ENCODE measurements at regions not wholly inside any gene's neighbourhood (a gene's known extent, or its start where the extent isn't known, plus 50 kb on each side); places are given as distances from the start of the nearest gene placed in this dataset.
"Not testable (repeated sequence)": the region's sequence is repeated elsewhere in the genome, so short reads cannot be mapped to it uniquely, and the experiment has no call there.

DNA sequence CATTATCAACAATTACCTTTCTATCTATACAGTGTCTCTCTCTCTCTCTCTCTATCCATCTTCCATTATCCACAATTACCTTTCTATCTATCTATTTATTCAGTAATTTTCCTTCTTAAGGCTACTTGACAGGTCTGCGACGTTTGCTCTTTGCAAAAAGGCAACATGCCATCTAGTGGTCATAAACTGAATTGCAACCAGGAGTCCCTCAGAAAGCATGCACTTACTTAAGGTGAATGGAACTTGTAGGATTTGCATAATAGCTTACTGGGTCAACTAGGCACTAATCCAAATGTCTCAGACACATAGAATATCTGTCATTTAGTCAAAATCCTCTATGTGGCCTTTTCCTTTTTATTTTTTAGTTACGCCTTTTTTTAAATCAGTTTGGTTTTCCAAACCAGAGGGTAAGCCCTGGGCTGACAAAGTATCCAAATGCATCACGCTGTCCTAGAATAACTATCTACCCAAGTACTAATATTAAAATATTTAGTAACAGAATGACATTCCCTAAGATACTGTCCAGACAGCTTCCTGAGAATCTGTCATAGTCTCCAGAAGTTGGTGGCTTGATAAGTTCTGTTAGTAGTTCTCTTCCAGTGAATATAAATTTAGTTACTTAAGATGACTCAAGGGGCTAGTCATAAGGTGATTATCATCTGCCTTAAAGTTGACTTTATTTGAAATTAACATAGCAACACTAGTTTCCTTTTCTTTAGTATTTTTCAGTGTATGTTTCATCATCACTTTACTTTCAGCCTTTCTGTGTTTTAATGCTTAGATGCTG is 208.3 kb downstream of the PPP1R3A start:
- DNase-seq (ENCODE audit: low read depth) = no peak

DNA sequence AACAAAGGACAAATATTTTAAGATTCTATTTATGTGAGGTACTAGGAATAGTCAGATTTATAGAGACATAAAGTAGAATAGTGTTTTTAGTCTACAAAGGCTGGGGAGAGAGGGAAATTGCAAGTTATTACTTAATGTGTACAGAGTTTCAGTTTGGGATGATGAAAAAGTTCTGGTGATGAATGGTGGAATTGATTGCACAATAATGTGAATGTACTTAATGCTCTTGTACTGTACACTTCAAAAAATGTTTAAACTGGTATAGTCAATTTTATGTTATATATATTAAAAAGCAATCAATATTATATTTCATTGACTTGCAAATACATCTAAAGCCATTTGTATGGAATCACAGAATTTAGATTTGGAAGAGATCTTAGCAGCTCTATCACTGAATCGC is 213.4 kb downstream of the PPP1R3A start:
- no peak for DNase-seq (ENCODE audit: low read depth)

DNA sequence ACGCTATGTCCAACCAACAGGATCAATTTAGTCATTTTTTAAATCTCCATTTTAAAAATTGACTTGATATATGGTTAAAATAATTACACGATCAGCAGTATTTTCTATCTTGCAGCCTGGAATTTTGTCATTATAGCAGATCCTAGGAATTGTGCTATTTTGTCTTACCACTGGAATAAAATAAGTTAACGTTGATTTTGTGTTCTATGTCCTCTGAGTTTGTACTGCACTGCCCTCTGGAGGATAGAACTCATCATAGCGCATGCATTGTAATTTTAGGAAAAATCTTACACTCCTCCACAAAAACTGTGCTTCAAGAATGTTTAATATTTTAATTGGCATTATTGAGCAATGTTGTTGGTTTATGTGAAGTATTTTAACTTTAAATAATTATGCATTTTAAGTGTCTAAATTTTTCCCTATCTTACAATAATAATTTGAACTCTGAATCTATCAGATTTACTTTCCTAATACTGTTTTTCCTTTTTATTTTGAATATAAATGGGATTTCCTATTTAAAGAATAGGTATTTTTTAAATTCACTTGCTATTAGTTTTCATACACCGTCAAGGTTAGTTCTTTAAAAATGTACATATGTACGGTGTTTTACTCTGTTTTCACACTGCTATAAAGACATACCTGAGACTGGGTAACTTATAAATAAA is 220.1 kb downstream of the PPP1R3A start:
- DNase-seq (ENCODE audit: low read depth) = no peak

DNA sequence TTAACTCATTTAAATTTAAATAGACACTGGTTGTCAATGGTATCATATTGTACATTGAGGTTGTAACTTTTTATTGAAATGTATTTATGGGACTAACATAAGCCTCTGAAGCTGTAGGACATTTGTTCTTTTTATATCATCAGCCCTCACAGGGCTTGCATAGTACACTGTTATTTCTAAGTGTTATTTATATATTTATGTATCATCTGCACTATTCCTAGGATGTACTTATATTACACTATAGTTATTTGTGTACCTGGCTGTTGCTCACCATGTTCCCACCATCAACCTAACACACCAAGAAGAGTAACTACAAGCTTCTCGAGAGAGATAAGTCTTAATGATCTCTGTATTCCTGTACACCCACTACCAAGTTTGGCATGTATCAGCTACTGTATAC is 224.7 kb downstream of the PPP1R3A start:
- DNase-seq (ENCODE audit: low read depth) = no peak

DNA sequence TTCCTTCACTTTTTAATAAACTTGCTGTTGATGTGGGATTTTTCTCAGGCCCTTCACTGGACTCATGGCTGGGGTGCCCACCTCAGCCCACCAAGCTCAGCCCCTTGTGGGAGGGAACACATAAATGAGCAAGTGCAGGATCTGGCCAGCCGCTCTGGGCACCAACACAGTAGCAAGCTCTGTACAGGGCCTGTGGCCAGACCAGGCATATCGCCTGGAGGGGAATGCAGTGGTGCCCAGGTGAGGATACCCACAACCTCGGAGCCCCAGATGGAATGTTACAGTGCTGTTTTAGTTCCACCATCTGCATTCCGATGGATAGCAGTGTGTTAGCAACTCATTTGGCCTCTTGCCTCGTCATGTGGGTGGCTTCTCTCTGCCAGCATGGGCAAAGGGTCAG is 234.6 kb downstream of the PPP1R3A start:
- DNase-seq (ENCODE audit: low read depth) = no peak

DNA sequence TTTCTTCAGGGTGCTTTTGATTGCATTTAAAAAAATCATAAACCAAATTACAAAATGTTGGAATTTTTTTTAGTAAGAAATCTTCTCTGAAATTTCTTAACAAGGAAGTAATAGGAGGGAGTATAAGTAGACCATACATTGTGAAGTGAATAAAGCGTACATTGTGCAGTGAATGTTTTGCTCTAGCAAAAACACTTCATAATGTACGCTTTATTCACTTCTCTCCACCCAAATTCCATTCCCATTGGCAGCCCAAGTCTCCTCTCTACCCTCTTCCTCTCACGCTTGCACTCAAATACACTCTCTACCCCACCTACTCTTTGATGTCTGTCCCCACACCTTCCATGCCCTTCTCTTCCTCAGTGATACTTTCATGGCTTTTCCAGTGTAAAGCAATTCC is 241.0 kb downstream of the PPP1R3A start:
- DNase-seq (ENCODE audit: low read depth) = no peak

DNA sequence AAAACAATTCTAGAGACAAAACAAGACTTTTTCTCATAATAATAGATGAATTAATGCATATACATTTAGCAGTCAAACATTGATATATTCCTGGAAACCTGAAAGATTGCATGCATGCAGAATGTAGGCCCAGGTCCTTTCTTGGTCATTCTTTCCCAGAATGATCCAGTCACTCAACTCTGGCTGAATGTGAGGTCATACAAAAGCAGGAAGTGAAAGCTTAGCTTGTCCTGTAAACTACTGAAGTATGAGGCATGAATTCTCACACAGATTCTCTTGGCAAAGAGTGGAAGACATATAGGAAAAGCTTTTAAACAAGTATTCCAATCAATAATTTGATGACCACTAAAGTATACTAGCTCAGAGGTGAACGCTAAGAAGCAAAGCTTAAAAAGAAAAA is 253.9 kb downstream of the PPP1R3A start:
- no peak for DNase-seq (ENCODE audit: low read depth)

DNA sequence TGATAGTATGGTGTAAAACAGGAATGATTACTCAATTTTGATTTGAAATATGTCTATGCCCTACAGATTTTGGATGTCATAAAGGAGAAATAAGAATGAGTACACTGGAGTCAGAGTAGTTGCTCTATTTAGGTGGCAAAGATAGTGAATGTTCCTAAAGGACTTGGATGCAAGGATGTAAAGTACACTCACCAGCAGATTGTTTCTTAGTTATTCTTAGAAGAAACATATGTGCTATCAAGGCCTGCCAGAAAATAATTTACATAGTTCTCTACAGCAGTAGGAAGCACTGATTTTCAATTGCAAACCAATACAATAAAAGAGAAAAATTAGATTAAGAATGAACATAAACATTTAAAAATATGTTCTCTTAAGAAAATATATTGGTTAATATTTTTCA is 259.4 kb downstream of the PPP1R3A start:
- no peak for DNase-seq (ENCODE audit: low read depth)

DNA sequence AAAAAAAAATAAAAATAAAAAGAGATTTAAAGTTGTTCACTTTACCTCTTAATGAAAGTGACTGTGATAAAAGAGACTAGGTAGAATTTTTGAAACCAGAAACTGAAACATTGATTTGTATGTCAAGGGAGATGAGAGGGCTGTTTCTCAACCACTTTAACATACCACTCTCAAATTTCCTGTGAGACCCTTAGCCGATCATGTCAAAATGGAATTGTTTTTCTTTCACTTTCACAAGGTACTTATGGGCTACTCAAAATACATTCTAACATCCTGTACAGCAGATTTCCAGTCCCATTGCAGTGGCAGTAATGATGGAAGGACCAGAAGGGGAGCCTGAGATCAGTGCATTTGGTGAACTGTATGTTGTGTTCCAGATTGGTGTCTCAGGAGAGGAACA is 261.2 kb downstream of the PPP1R3A start:
- no peak for DNase-seq (ENCODE audit: low read depth)

DNA sequence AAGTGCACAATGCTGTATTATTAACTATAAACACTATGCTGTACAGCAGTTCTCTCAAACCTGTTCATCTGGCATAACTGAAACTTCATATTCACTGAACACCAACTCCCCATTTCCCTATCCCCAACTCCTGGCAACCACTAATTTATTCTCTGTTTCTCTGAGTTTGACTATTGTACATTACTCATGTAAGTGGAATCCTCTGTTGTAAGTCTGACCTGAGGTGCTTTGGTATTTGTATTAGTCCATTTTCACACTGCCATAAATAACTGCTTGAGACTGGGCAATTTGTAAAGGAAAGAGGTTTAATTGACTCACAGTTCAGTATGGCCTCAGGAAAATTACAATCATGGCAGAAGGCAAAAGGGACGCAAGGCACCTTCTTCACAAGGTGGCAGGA is 266.3 kb downstream of the PPP1R3A start:
- no peak for DNase-seq (ENCODE audit: low read depth)

DNA sequence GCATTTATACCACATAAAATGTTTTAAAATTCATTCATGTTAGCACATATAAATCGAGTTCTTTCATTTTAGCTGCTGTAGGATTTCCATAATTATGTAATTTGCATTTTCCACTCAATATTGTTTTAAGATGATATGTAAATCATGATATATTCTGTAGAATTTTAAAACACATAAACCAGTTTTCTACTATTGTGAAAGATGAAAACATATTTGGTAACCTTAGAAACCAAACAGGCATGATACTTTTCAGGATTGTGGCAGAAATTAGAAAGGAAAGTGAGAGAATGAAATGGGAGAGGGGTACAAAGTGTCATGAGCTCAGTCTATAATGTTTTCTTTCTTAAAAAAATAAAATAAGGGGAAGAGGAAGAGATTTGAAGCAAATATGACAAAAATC is 269.3 kb downstream of the PPP1R3A start:
- DNase-seq (ENCODE audit: low read depth) = no peak

DNA sequence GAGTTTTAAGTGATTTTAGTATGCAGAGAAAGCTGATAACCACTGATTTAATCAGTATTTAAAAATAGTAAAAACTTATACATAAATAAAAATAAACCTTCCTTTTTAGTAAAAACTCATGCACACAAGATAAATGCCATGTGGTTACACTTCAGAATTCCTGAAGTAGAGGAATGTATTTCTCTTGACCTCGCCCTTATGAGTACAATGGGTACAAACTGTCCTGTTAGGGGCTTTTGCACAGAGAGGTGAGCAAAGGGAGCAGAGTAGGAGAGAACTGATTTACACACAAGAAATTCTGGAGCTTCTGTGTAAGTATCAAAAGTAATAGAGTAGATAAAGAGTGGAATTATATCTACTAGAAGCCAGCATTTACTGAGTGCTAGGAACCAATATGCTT is 279.6 kb downstream of the PPP1R3A start:
- DNase-seq (ENCODE audit: low read depth) = no peak

DNA sequence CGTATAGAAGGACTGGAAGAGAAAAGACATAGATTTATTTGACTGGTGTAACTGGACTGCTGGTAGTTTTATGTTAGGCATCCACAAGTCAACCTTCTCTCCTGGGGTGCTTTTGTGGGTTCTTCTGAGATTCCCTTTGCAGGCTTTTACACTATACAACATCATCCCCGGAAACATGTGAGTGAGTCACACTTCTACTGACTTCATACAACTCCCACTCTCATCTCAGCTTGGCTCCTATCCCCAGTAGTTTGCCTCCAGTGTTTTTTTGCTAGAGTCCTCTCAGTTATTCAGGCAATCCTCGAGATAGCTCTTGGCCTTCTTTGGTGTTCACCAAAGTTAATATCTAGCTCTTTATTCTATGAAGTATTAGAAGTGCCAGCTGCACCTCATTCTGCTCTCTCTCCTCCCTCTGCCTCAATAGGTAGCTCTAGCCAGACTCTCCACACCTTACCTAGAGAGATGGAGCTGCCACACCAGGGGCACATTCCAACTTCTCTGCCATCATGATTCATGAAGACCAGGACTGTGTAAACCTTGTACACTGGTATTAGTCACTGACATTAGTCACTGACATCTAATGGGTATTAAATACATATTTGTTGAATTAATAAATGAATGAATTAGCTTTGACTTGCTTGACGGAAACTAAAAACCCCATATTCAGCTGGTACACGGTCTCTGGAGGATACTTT is 281.9 kb downstream of the PPP1R3A start:
- DNase-seq (ENCODE audit: low read depth) = no peak

DNA sequence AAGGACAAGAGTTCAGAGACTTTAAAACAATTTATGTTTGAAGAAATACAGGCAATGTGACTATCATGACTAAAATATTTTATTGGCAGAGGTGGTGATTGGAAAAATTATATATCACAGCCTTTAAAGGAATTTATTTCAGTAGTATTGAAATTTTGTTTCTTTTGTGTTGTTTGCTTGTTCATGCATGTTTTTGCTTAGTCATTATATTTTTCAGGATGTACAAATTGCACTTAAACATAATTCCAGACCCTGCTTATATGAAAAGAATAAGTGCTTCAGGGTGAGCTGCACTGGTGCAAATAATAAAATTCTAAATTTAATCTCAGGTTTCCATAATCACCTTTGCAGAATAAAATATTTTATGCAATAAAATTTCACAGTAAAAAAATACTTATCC is 283.3 kb downstream of the PPP1R3A start:
- no peak for DNase-seq (ENCODE audit: low read depth)

DNA sequence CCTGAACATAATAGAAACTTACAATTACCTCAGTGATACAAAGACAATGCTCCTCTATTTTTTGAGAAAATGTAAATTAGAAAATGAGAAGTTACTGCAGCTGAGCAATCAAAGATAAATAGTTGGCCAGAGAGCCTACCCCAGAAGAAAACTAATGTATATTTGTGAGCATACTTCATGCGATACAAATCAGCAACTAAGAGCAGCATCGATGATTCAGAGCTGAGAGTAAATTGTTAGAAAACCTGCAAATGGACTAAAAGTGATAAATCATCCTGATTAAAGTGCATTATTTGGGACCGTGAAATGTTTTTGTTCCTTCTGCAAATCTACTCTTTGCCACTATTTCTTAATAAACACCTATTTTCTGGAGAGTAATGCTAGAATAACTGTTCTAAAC is 285.7 kb downstream of the PPP1R3A start:
- no peak for DNase-seq (ENCODE audit: low read depth)

DNA sequence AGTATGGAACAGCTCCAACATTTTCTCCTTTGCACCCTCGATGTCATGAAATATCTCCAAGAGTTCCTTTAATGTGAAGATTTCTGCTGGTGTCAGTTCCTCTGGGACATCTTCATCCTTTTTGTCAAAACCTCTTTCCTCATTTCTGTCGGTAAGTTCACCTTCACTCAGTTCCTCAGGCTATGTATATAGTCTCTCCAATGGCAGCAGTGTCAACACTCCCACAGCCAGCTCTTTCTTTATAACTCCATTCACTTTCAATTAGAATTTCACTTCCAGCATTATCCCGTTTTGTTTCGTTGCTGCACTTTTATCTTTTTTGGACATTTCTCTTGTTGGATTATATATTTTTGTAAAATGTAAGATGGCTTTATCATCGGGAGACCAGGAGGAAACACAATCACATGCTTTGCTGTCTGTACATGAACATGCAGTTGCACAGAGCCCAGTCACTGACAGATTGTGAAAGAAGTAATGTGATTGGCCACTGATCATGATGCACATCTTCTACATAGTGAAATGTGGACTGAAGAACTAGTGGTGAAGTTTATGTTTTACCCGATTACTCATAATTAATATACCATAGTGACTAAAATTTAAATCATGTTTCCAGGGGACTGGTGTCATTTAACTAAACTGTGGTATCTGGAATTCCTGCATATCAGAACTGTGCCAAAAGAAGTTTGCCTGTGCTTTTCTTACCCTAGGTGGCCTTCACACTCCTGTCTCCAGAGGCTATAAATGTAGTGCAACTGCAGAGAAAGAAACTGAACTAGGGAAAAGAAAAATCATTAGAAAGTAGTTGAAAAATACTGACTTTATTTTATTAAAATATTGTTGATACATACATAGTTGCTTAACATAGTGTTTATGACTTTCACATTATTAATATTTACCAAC is 289.6 kb downstream of the PPP1R3A start:
- no peak for DNase-seq (ENCODE audit: low read depth)

DNA sequence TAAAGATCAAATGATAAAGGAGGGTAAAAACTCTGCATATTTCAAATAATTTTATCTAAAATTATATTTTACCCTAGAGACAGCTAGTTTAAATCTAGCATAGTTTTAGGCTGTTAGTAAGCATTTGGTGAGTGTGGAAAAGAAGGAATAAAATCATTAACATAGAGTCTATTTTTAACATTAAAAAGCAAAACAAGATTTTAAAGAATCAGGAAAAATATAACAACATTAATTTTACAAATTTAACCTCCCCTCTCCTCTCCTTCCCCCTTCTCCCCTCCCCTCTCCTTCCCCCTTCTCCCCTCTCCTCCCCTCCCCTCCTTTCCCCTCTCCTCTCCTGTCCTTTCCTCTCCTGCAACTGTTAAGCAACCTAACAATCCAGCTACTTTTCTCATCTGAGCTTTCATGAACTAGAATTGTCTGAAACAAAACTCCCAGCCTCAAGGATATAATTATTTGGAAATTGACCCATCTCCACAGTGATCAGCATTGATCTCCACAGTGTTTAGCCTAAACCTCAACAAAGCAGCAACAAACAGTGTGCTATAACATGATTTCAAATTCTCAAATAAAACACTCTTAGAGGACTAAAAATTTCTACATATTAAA is 293.2 kb downstream of the PPP1R3A start:
- DNase-seq (ENCODE audit: low read depth) = no peak

DNA sequence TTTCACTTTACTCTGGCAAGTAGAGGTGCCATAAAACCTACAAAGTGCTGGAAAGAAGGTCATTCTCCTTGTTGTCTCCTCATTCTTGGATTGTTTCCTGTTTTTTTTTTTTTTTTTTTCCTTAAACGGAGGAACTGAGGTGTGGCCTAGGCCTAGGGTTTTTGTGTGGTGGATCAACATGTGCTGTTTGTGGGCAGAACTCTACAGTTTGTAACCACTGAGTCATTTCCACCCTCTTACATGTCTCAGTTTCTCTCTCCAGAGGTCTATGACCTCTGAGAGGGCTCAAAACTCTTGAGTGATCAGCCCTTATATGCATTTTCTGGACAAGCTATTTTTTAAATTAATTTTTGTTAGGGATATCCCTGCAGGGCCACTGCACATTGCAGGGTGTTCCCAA is 296.0 kb downstream of the PPP1R3A start:
- no peak for DNase-seq (ENCODE audit: low read depth)

DNA sequence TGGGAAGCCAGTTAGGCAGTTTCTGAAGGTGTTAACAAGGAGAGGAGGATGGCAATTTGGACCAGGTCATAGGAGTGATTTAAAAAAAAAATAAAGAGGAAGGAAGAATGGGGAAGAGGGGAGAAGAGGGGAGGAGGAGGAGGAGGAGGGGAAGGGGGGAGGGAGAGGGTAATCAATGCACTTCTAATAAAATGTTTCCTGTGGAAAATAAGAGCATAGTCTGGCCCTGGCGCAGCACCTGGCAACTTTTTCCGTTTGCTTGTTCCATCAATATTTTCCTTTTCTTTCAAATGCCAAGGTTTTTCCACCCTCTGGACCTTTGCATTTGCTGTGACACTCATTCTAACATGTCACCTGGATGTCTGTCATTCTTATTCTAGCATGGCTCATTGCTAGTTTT is 308.2 kb downstream of the PPP1R3A start:
- DNase-seq (ENCODE audit: low read depth) = no peak

DNA sequence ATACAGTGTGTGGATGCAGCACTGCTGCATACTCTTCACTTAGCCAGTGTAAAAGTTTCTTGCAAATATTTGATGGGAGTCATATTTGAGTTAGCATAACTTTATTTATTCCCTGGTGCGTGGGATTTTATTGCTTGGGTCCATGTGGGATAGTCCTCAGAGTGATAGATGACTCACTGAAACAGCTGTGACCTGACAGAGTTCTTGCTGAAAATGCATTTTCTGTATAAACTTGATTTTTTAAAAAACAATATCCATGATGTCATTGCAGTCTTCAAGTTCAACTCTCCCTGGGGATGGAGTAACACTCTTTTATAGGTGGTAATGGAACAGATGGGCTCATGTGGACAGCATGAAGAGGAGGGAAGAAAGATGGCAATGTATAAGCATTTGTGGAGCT is 310.0 kb downstream of the PPP1R3A start:
- DNase-seq (ENCODE audit: low read depth) = no peak

DNA sequence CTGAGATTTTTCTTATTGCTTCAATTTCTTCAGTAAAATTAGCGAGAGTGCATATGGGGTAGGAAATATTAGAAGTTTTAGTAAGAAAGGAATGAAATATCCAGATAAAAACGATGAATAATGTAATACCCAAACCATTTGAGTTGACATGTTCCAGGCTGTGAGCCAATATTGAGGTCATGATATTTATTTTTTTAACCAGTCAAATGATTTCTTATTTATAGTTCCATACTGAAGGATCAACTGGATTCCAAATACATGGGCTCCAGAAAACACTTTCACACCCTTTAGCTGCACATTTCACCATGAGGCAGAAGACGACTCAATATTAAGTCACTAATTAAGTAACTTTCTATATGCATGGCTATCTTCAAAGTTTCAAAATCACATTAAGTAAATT is 312.5 kb downstream of the PPP1R3A start:
- no peak for DNase-seq (ENCODE audit: low read depth)

DNA sequence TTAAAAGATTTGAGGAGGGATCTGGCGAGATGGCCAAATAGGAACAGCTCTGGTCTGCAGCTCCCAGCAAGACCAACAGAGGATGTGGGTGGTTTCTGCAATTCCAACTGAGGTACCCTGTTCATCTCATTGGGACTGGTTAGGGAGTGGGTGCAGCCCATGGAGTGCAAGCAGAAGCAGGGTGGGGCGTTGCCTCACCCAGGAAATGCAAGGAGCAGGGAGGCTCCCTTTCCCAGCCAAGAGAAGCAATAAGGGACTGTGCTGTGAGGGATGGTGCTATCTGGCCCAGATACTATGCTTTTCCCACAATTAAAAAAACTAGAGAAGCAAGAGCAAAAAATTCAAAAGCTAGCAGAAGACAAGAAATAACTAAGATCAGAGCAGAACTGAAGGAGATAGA is 318.4 kb downstream of the PPP1R3A start:
- DNase-seq (ENCODE audit: low read depth) = not testable (repeated sequence)
